NCI-H524 treated with DMSO at 0.1 percent for 48 hours (cell line): ENCODE measurements at regions not wholly inside any gene's neighbourhood (a gene's known extent, or its start where the extent isn't known, plus 50 kb on each side); places are given as distances from the start of the nearest gene placed in this dataset.
"Not testable (repeated sequence)": the region's sequence is repeated elsewhere in the genome, so short reads cannot be mapped to it uniquely, and the experiment has no call there.

ENCODE experiments used
- DNase-seq: peaks from one replicate; lab custom pipeline; 2025; lab: John Stamatoyannopoulos, UW

DNA sequence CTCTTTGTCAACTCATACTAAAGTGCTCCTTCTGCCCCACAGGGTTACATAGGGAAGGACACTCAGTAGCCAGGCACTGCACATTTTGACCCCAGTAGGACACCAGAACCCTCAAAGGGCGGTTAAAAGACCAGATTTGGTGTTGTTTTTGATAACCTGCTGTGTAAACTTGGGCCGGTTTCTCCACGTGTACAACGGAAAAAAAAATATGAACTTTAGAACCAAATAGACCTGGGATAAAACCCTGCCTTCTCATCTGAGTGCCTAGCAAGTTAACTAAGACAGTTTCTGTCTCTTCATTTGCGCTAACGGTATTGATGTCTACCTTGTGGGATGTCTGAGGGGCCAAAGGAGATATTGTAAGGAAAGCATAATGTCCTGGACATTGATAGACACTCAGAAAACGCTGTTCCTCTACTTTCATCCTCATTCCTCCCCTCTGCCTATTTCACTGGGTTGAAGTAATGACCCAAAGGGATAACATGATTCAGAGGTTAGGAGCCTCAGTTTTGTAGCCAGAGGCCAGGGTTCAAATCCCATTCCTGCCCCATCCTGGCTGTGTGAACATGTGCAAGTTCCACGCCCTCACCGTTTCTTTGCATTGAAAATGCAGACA lies 155.9 kb upstream of the LPP start:
- no peak for DNase-seq

DNA sequence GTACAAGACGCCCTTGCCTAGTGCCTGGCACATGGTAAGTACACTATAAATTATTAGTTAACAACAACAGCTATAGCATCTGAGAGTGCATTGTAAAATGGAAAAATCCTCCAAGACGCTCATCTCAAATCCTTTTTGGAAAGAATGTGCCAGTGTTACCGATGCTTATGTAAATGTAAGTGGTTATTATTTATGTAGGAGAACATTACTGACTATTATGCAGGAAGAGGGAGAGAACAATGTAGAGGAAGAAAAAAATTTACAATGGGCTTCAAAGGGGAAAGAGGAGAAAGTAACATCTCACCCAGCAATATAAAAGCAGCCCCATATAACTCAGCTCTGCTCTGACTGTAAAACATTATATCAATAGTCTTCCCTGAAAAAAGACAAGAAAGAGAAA lies 155.3 kb upstream of the LPP start:
- no peak for DNase-seq

GRCh38 chr3:187999821-188000220 lies 154.1 kb upstream of the LPP start:
- no peak for DNase-seq

GRCh38 chr3:188000361-188000861 lies 153.5 kb upstream of the LPP start:
- no peak for DNase-seq

- DNase-seq = no peak
Observed at GRCh38 chr3:188001093-188001492, 152.9 kb upstream of the LPP start.

DNA sequence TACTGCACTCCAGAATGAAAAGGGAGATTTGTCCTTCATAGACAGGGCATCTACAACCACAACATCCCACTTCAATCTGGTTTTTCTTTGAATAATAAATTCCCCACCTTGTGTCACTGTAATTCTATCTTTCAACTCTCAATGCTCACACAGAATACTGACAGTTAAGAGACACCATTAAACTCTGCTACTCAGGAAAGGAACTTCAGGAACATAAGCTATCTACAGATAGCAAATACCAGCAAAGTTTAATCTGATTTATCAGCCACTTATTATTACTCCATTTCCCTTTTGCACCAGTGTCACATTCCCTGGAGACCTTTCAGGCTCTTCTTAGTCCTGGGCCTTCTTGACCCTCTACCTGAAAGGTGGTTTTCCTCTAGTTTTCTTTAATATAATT lies 152.0 kb upstream of the LPP start:
- no peak for DNase-seq

- no peak for DNase-seq
Observed at GRCh38 chr3:188002626-188003138, 151.3 kb upstream of the LPP start.

GRCh38 chr3:188003188-188004171 lies 150.5 kb upstream of the LPP start:
- DNase-seq = no peak

DNA sequence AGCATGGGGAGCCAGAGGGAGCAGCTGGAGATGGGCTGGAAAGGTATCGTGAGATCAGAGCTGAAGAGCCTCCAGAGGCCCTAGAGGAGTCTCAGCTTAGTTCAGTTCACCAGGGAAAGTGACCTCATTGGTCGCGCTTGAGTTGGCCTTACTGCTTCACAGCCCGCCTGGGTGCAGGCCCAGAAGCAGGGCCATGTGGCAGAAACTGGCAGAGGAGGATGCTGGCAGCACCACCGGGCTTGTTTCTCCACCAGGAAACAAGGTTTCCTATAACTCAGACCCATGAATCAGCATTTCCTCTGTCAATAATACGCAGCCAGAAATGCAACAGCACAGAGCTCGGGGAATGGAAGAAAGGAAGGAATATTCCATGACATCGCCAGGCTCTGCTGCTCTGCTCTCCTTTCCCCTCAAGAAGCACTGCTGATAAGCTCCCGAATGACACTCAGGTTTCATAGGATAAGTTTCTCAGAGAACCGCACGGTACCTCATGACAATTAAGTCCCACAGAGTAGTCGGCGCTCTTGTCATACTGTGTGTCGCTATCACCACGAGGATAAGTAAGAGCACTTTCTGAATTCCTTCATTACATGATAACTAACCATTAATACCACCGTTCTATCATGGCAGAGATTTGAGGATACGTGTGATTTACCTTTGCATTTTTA lies 147.1 kb upstream of the LPP start:
- DNase-seq = no peak

DNA sequence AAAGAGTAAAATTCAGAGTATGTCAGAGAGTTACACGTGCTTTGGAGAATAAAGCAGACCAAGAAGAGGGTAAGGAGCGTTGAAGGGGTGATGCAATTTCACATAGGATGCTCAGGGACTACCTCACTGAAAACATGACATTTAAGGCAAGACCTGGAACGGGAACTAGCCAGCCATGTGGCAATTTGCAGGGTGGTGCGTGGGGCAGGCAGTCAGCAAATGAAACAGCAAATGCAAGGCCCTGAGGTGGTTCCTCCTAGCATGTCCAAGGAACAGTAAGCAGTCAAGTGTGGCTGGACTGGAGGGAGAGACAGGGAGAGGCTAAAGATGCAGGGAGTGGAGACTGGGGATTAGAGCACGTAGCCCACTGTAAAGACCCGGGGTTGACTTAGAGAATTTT lies 146.1 kb upstream of the LPP start:
- no peak for DNase-seq

GRCh38 chr3:188008582-188009213 lies 145.3 kb upstream of the LPP start:
- no peak for DNase-seq

DNA sequence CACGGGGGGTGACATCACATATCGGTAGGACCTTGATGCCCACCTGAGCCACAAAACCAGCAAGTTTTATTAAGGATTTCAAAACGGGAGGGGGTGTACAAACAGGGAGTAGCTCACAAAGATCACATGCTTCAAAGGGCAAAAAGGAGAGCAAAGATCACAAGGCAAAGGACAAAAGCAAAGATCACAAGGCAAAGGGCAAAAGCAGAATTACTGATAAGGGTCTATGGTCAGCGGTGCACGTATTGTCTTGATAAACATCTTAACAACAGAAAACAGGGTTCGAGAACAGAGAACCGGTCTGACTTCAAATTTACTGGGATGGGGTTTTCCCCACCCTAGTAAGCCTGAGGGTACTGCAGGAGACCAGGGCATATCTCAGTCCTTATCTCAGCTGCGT lies 143.5 kb upstream of the LPP start:
- no peak for DNase-seq

DNA sequence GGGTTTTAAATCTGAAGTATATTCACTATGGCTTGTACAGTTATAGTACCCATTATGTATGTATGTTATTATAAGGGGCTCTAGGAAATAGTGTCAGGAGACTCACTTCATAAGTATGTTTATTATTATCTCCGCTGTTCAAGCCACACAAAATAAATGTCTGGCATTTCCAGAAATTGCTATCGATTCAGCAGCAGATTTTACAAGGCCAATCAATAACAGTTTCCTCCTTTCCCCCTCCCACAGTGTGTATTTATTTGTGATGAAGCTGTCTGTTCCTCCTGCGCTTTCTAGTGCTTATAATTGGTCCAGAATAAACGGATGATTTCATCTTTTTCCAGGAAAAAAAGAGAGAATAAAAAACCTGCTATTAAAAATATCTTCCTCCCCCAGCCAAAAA lies 134.2 kb upstream of the LPP start:
- DNase-seq = no peak

- no peak for DNase-seq
Observed at GRCh38 chr3:188021041-188021440, 132.9 kb upstream of the LPP start.

GRCh38 chr3:188021502-188022040 lies 132.4 kb upstream of the LPP start:
- no peak for DNase-seq

- DNase-seq = not testable (repeated sequence)
Observed at GRCh38 chr3:188022902-188023301, 131.1 kb upstream of the LPP start.

DNA sequence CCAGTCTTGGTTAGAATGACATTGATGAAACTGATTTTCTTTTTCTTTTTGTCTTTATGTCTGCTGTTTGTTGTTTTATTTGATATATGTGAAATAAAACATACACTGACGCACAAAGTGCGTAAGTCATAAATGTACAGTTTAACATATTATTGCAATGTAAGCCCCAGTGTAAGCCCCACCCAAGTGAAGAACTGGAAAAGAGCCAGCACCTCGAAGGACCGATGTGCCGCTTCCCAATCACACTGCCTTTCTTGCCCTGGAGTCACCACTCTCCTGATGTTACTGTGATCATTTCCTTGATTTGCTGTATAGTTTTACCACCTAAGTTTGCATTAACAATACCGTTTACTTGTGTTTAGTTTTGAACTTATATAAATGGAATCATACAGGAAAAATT lies 128.4 kb upstream of the LPP start:
- DNase-seq = no peak

DNA sequence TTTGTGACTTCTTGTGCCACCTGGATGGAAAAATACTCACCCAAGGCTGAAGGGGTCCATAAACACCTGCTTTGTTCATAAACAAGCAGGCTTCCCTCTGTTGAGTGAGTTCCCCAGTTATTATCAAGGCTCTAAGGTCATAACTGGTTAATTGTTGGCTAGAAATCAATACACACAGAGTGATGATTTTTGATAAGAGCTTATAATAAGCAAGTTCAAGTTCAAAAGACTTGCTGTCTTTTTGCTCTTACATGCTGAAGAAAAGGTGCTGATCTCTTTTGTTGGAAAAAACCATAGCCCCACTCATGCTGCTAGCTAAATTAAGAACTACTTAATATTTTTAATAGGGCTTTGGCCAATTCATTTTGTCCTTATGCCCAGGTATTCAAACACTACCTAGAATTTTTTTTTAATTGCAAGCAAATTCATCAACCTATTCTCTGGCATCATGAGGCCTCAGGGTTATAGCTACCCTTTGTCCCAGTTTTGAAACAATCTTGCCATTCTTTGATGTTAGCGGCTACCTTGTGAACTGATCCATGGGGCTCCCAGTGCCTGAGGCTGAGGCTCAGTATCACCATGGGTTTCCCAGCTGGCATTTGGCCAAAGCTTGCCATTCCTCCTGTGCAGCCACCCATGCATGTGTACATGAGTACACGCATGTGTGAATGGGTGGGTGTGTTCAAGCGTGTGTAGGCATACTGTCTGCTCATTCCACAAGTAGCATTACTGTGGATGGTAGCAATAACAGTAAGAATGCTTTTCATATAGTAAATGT lies 127.6 kb upstream of the LPP start:
- DNase-seq = no peak

DNA sequence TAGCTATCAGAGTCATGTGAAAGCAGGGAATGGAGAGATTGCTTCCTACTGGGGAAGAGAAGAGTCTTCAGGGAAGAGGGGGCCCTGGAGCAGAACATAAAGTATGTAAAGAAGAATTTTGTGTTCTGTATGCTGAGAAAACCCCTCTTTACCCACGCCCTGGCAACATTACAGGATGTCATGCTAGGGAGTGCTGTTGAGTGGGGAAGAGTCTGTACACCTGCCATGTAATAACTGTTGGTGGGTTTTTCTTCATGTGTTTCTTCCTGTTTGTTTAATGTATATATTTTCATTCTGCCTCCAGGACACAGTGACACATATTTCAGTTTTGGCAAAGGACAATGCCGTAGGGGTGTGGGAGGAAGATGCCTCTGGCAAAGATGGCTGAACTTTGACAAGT lies 122.8 kb upstream of the LPP start:
- no peak for DNase-seq

GRCh38 chr3:188034989-188035388 lies 119.0 kb upstream of the LPP start:
- peak; percentile 41 for DNase-seq
